HUDEP-2 (cell line): ENCODE measurements at regions not wholly inside any gene's neighbourhood (a gene's known extent, or its start where the extent isn't known, plus 50 kb on each side); places are given as distances from the start of the nearest gene placed in this dataset.
"Not testable (repeated sequence)": the region's sequence is repeated elsewhere in the genome, so short reads cannot be mapped to it uniquely, and the experiment has no call there.

ENCODE experiments used
- DNase-seq, 76 experiments: peaks; one replicate each; lab custom pipeline; 2025; ENCODE audit not compliant: unreplicated experiment in 76 of 76; lab: John Stamatoyannopoulos, UW

- DNase-seq, result no peak
These were observed 493.9 kb downstream of the NTRK2 start for GRCh38 chr9:85163415-85163814.

- no peak for DNase-seq
These were observed 493.3 kb downstream of the NTRK2 start for GRCh38 chr9:85162822-85163221.

GRCh38 chr9:85160944-85161343, 491.4 kb downstream of the NTRK2 start:
- DNase-seq, result not testable (repeated sequence)

GRCh38 chr9:85158512-85158911, 489.0 kb downstream of the NTRK2 start:
- no peak for DNase-seq

GRCh38 chr9:85157772-85158171, 488.2 kb downstream of the NTRK2 start:
- no peak for DNase-seq

- DNase-seq, result no peak
These were observed 487.1 kb downstream of the NTRK2 start for GRCh38 chr9:85156652-85157051.

- no peak for DNase-seq
These were observed 485.8 kb downstream of the NTRK2 start for GRCh38 chr9:85155352-85155751.

- DNase-seq, result no peak
These were observed 482.2 kb downstream of the NTRK2 start for GRCh38 chr9:85151741-85152140.

GRCh38 chr9:85151162-85151561, 481.6 kb downstream of the NTRK2 start:
- DNase-seq, result no peak

GRCh38 chr9:85147046-85147640, 477.6 kb downstream of the NTRK2 start:
- DNase-seq, result no peak

GRCh38 chr9:85142968-85143367, 473.4 kb downstream of the NTRK2 start:
- DNase-seq, result no peak

- no peak for DNase-seq
These were observed 473.0 kb downstream of the NTRK2 start for GRCh38 chr9:85142496-85142911.

- no peak for DNase-seq
These were observed 468.2 kb downstream of the NTRK2 start for GRCh38 chr9:85137696-85138095.

- no peak for DNase-seq
These were observed 467.5 kb downstream of the NTRK2 start for GRCh38 chr9:85136987-85137386.

- no peak for DNase-seq
These were observed 467.0 kb downstream of the NTRK2 start for GRCh38 chr9:85136507-85136906.

GRCh38 chr9:85130764-85131163, 461.2 kb downstream of the NTRK2 start:
- DNase-seq, result no peak

- DNase-seq, result no peak
These were observed 460.7 kb downstream of the NTRK2 start for GRCh38 chr9:85130260-85130659.

GRCh38 chr9:85129514-85129913, 460.0 kb downstream of the NTRK2 start:
- DNase-seq, result no peak

- DNase-seq, result no peak
These were observed 449.6 kb downstream of the NTRK2 start for GRCh38 chr9:85118990-85119755.

- DNase-seq, result no peak
These were observed 448.3 kb downstream of the NTRK2 start for GRCh38 chr9:85117831-85118230.

GRCh38 chr9:85115473-85115872, 445.9 kb downstream of the NTRK2 start:
- no peak for DNase-seq

- no peak for DNase-seq
These were observed 445.3 kb downstream of the NTRK2 start for GRCh38 chr9:85114799-85115198.
